SK-N-SH (cell line): ENCODE measurements at regions not wholly inside any gene's neighbourhood (a gene's known extent, or its start where the extent isn't known, plus 50 kb on each side); places are given as distances from the start of the nearest gene placed in this dataset.

ENCODE experiments used
- EP300 ChIP-seq, 2 experiments: IDR thresholded peaks; 2 replicates each; pipeline versions ENCODE4 v1.4.0 to v1.6.1; 2012; ENCODE audit warnings: borderline replicate concordance in 1 of 2, low read depth in 1 of 2, low read length in 1 of 2
- EZH2phosphoT487 ChIP-seq: fragments of 200-600 bp; sonication (generic); IDR thresholded peaks from 2 replicates; pipeline ENCODE4 v1.6.1; 2017; ENCODE audit warnings: low read depth, mixed run types, mild to moderate bottlenecking, antibody characterized with exemption, moderate library complexity, borderline replicate concordance
- RCOR1 ChIP-seq: fragments of 150-350 bp; IDR thresholded peaks from 2 replicates; pipeline ENCODE4 v1.6.1; 2017; ENCODE audit warnings: antibody characterized with exemption, low read length
- SMC3 ChIP-seq: IDR thresholded peaks from 2 replicates; pipeline ENCODE4 v1.6.1; 2012; ENCODE audit warnings: low read depth, low read length, improper control_type of control experiment
- TCF12 ChIP-seq: IDR thresholded peaks from 2 replicates; pipeline ENCODE4 v1.4.0; 2012
- TF ChIP-seq, protein P1 (sequence below): fragments of 200-600 bp; sonication (generic); IDR thresholded peaks from 2 replicates; pipeline ENCODE4 v1.6.1; 2017; ENCODE audit warnings: antibody characterized with exemption, mild to moderate bottlenecking, moderate library complexity

GRCh38 chr4:89586864-89587263 lies 250.1 kb downstream of the SNCA start:
- no peak for TF ChIP-seq SMC3
- TF ChIP-seq TCF12: no peak
- TF ChIP-seq, protein P1, sequence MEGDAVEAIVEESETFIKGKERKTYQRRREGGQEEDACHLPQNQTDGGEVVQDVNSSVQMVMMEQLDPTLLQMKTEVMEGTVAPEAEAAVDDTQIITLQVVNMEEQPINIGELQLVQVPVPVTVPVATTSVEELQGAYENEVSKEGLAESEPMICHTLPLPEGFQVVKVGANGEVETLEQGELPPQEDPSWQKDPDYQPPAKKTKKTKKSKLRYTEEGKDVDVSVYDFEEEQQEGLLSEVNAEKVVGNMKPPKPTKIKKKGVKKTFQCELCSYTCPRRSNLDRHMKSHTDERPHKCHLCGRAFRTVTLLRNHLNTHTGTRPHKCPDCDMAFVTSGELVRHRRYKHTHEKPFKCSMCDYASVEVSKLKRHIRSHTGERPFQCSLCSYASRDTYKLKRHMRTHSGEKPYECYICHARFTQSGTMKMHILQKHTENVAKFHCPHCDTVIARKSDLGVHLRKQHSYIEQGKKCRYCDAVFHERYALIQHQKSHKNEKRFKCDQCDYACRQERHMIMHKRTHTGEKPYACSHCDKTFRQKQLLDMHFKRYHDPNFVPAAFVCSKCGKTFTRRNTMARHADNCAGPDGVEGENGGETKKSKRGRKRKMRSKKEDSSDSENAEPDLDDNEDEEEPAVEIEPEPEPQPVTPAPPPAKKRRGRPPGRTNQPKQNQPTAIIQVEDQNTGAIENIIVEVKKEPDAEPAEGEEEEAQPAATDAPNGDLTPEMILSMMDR: peak; percentile 57
- TF ChIP-seq EZH2phosphoT487: no peak
- no peak for TF ChIP-seq EP300 (IDR thresholded peaks at IDR 0.05; ENCODE audit: borderline replicate concordance in 1 of 2, low read depth in 1 of 2, low read length in 1 of 2)
- no peak for TF ChIP-seq RCOR1
